Caco-2 (cell line): ENCODE measurements at regions not wholly inside any gene's neighbourhood (a gene's known extent, or its start where the extent isn't known, plus 50 kb on each side); places are given as distances from the start of the nearest gene placed in this dataset.

Experiments used
- BruUV-seq: library from RNA; stranded (reverse); fragments of 400-500 nt; replicated peaks from 2 replicates; lab custom pipeline; 2021; lab: Mats Ljungman, UMichigan
- CTCF ChIA-PET: fragments of 300-600 bp; sonication (Branson Sonifier 250); formaldehyde crosslinking; loops from one replicate; lab custom pipeline; 2022; ENCODE audit warnings: antibody characterized with exemption; lab: Charles Lee
- POLR2A ChIA-PET: fragments of 300-600 bp; sonication (Branson Sonifier 250); formaldehyde crosslinking; loops from one replicate; lab custom pipeline; 2022; ENCODE audit warnings: antibody characterized with exemption; lab: Charles Lee
- DNase-seq, 2 experiments: peaks; one replicate each; pipeline versions ENCODE4 v3.0.0 to v3.0.0-alpha.2; 2020 to 2022
- H3K27me3 ChIP-seq: replicated peaks from 2 replicates; pipeline ENCODE4 v1.6.0; 2011; ENCODE audit warnings: low read length; ENCODE audit not compliant: control insufficient read depth, insufficient read depth
- H3K36me3 ChIP-seq: 2 replicates; pipeline ENCODE4 v1.5.1; 2011; ENCODE audit warnings: low read length; ENCODE audit not compliant: control insufficient read depth, insufficient read depth
- H3K4me1 ChIP-seq: fragments of 250-450 bp; sonication (Bioruptor Pico); 2 replicates; pipeline ENCODE4 v1.5.1; 2020; ENCODE audit warnings: mild to moderate bottlenecking
- H3K4me3 ChIP-seq: 2 replicates; pipeline ENCODE4 v1.5.1; 2011; ENCODE audit warnings: low read depth, mild to moderate bottlenecking, control low read depth, low read length
- H3K9me3 ChIP-seq: fragments of 250-450 bp; sonication (Bioruptor Pico); 2 replicates; pipeline ENCODE4 v1.5.1; 2020; ENCODE audit warnings: mild to moderate bottlenecking, moderate library complexity
- H3K27ac Mint-ChIP-seq: one replicate; pipeline ENCODE4 v1.8.0; 2022; ENCODE audit warnings: mixed read lengths; ENCODE audit not compliant: unreplicated experiment
- H3K27me3 Mint-ChIP-seq: one replicate; pipeline ENCODE4 v1.8.0; 2022; ENCODE audit warnings: mixed read lengths; ENCODE audit not compliant: insufficient read depth, unreplicated experiment
- H3K36me3 Mint-ChIP-seq: one replicate; pipeline ENCODE4 v1.8.0; 2022; ENCODE audit warnings: mild to moderate bottlenecking, mixed read lengths; ENCODE audit not compliant: insufficient read depth, unreplicated experiment
- H3K4me1 Mint-ChIP-seq: one replicate; pipeline ENCODE4 v1.8.0; 2022; ENCODE audit warnings: low read depth, mixed read lengths; ENCODE audit not compliant: unreplicated experiment
- H3K4me3 Mint-ChIP-seq: one replicate; pipeline ENCODE4 v1.8.0; 2022; ENCODE audit warnings: mild to moderate bottlenecking, moderate library complexity, mixed read lengths; ENCODE audit not compliant: unreplicated experiment
- H3K9me3 Mint-ChIP-seq: one replicate; pipeline ENCODE4 v1.8.0; 2022; ENCODE audit warnings: mixed read lengths; ENCODE audit not compliant: unreplicated experiment
- intact Hi-C: fragments of 100-400 bp; cut with micrococcal nuclease; formaldehyde crosslinking; loops from one replicate; pipeline ENCODE4 v1.10.0; 2022; ENCODE audit not compliant: unreplicated experiment
- TF ChIP-seq, protein P1 (sequence below), 2 experiments: fragments of 200-600 bp in 1 of 2; IDR thresholded peaks; 1 replicate in 1 of 2; 2 replicates in 1 of 2; pipeline versions ENCODE4 v1.5.1 to v1.8.0; 2011 to 2022; ENCODE audit warnings: antibody characterized with exemption in 1 of 2, control low read depth in 1 of 2, inconsistent platforms in 1 of 2, low read depth in 1 of 2, low read length in 1 of 2, mild to moderate bottlenecking in 1 of 2, moderate library complexity in 1 of 2; ENCODE audit not compliant: insufficient read depth in 1 of 2, severe bottlenecking in 1 of 2, unreplicated experiment in 1 of 2

DNA sequence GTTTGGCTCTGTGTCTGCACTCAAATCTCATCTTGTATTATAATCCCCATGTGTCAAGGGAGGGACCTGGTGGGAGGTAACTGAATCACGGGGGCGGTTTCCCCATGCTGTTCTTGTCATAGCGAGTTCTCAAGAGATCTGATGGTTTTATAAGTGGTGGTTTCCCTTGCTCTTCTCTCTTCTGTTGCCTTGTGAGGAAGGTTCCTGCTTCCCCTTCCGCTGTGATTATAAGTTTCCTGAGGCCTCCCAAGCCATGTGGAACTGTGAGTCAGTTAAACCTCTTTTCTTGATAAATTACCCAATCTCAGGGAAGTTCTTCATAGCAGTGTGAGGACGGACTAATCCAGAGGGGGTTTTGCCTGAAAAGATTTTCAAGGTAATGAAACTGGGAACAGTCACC, 245.4 kb downstream of the GALR1 start:
- Mint-ChIP-seq H3K4me3 (no peak overlapping the region), H3K4me1 (no peaks in the 10 kb centered on the region), H3K36me3 (no peaks in the 10 kb centered on the region), H3K27me3 (peaks cover 8% of the 10 kb centered on the region), H3K27ac (no peak overlapping the region), H3K9me3 (no peaks in the 10 kb centered on the region)
- Histone ChIP-seq H3K4me3 (no peak overlapping the region), H3K27me3 (no peaks in the 10 kb centered on the region), H3K36me3 (no peaks in the 10 kb centered on the region), H3K9me3 (no peaks in the 10 kb centered on the region), H3K4me1 (no peaks in the 10 kb centered on the region)
- POLR2A ChIA-PET, result no interaction called here
- TF ChIP-seq, protein P1, sequence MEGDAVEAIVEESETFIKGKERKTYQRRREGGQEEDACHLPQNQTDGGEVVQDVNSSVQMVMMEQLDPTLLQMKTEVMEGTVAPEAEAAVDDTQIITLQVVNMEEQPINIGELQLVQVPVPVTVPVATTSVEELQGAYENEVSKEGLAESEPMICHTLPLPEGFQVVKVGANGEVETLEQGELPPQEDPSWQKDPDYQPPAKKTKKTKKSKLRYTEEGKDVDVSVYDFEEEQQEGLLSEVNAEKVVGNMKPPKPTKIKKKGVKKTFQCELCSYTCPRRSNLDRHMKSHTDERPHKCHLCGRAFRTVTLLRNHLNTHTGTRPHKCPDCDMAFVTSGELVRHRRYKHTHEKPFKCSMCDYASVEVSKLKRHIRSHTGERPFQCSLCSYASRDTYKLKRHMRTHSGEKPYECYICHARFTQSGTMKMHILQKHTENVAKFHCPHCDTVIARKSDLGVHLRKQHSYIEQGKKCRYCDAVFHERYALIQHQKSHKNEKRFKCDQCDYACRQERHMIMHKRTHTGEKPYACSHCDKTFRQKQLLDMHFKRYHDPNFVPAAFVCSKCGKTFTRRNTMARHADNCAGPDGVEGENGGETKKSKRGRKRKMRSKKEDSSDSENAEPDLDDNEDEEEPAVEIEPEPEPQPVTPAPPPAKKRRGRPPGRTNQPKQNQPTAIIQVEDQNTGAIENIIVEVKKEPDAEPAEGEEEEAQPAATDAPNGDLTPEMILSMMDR (IDR thresholded peaks at IDR 0.05; ENCODE audit: insufficient read depth in 1 of 2, low read depth in 1 of 2, low read length in 1 of 2, severe bottlenecking in 1 of 2, unreplicated experiment in 1 of 2), result no peak
- no peak for DNase-seq
- CTCF ChIA-PET, result no interaction called here
- intact Hi-C loops, result no loop called here
- BruUV-seq, result no TSS peak

DNA sequence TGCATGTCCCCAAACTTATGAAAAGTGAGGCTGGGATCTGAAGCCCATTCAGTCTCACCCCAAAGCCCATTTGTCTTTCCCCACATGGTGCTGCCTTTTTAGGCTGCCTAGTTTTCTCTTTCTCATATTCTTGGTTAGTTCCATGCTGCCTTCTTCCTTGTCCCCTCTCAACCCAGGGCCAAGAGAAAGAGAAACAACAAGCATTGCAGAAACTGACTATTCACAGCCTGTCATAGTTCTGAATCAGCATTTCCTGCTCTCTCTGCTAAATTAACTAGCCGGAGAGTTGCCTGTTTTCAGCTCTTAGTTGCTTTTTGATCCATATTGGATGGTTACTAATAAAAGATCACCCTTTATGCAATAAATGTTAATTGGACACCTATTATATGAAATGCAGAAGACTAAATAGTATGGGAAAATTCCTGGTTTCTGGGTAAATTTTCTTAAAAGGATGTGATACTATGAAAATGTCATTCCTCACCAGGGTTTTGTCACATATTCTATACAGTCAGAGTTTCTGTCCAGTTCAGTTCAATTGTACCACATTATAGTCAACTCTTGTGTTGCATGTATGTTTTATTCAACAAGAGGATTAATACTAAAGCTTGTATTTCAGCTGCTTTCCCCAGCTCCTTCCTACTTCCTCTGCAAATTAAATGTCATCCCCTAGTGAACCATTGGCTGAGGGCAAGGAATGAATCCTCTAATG, 246.5 kb downstream of the GALR1 start:
- TF ChIP-seq, protein P1 (IDR thresholded peaks at IDR 0.05; ENCODE audit: insufficient read depth in 1 of 2, low read depth in 1 of 2, low read length in 1 of 2, severe bottlenecking in 1 of 2, unreplicated experiment in 1 of 2), result no peak
- H3K4me1 Mint-ChIP-seq, result no peaks in the 10 kb centered on the region
- ChIA-PET CTCF (no interaction called here), POLR2A (no interaction called here)
- intact Hi-C loops, result no loop called here
- no peaks in the 10 kb centered on the region for H3K9me3 Mint-ChIP-seq
- Histone ChIP-seq H3K9me3 (no peaks in the 10 kb centered on the region), H3K4me3 (no peak overlapping the region), H3K27me3 (no peaks in the 10 kb centered on the region), H3K36me3 (no peaks in the 10 kb centered on the region), H3K4me1 (no peaks in the 10 kb centered on the region)
- no TSS peak for BruUV-seq
- DNase-seq, result no peak
- H3K27ac Mint-ChIP-seq, result no peak overlapping the region
- no peaks in the 10 kb centered on the region for H3K36me3 Mint-ChIP-seq
- H3K27me3 Mint-ChIP-seq, result peaks cover 5% of the 10 kb centered on the region
- no peak overlapping the region for H3K4me3 Mint-ChIP-seq

DNA sequence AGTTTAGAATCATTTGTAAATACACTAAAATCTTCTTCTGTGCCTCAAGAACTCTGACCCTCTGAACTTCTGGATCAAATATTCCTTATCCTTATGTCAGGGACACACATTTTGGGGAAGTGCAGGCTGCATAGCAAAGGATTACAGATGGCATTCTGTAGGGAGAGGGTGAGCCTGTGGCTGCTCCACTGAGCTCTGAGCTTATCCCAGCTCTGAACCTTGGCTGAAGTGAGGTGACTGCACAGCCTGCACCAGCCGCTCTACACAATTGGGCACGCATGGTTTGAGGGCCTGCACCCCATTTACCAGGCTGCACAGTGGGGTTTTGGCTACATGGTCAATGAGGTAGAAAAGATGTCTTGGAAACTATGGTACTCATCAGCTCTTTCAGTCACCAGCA, 251.6 kb downstream of the GALR1 start:
- TF ChIP-seq, protein P1 (IDR thresholded peaks at IDR 0.05; ENCODE audit: insufficient read depth in 1 of 2, low read depth in 1 of 2, low read length in 1 of 2, severe bottlenecking in 1 of 2, unreplicated experiment in 1 of 2), result no peak
- Histone ChIP-seq H3K9me3 (no peaks in the 10 kb centered on the region), H3K36me3 (no peaks in the 10 kb centered on the region), H3K4me3 (no peak overlapping the region), H3K27me3 (no peaks in the 10 kb centered on the region), H3K4me1 (no peaks in the 10 kb centered on the region)
- no peak overlapping the region for H3K27ac Mint-ChIP-seq
- ChIA-PET CTCF (no interaction called here), POLR2A (no interaction called here)
- H3K4me1 Mint-ChIP-seq, result no peaks in the 10 kb centered on the region
- H3K27me3 Mint-ChIP-seq, result no peaks in the 10 kb centered on the region
- H3K9me3 Mint-ChIP-seq, result no peaks in the 10 kb centered on the region
- no peak for DNase-seq
- intact Hi-C loops, result no loop called here
- no peaks in the 10 kb centered on the region for H3K36me3 Mint-ChIP-seq
- BruUV-seq, result no TSS peak
- no peak overlapping the region for H3K4me3 Mint-ChIP-seq
